Trophoblast cell (in vitro differentiated cells and primary cell): ENCODE measurements at regions not wholly inside any gene's neighbourhood (a gene's known extent, or its start where the extent isn't known, plus 50 kb on each side); places are given as distances from the start of the nearest gene placed in this dataset.

ENCODE experiments used
- DNase-seq, 2 donors: peaks; one replicate each; pipeline ENCODE4 v3.0.0-alpha.2; 2016
- H2AFZ ChIP-seq: 2 replicates; pipeline ENCODE4 v1.6.1; 2013; ENCODE audit warnings: low read length, moderate library complexity, mild to moderate bottlenecking; ENCODE audit not compliant: insufficient read depth, poor library complexity
- H2AK5ac ChIP-seq: 2 replicates; pipeline ENCODE4 v1.6.1; 2013; ENCODE audit warnings: mild to moderate bottlenecking, low read length
- H2BK120ac ChIP-seq: 2 replicates; pipeline ENCODE4 v1.6.1; 2013; ENCODE audit warnings: low read length, mild to moderate bottlenecking, moderate library complexity; ENCODE audit not compliant: insufficient read depth, poor library complexity
- H2BK12ac ChIP-seq: 2 replicates; pipeline ENCODE4 v1.6.1; 2013; ENCODE audit warnings: mild to moderate bottlenecking, low read length, moderate library complexity
- H2BK5ac ChIP-seq: 2 replicates; pipeline ENCODE4 v1.6.1; 2013; ENCODE audit warnings: low read length, low read depth, moderate library complexity, mild to moderate bottlenecking; ENCODE audit not compliant: poor library complexity
- H3K14ac ChIP-seq: 2 replicates; pipeline ENCODE4 v1.6.1; 2013; ENCODE audit warnings: mild to moderate bottlenecking, low read length
- H3K18ac ChIP-seq: 2 replicates; pipeline ENCODE4 v1.6.1; 2013; ENCODE audit warnings: mild to moderate bottlenecking, low read length
- H3K23ac ChIP-seq: 2 replicates; pipeline ENCODE4 v1.6.1; 2013; ENCODE audit warnings: low read length
- H3K27ac ChIP-seq: 2 replicates; pipeline ENCODE4 v1.5.1; 2013; ENCODE audit warnings: low read depth, mild to moderate bottlenecking, inconsistent platforms, low read length, moderate library complexity
- H3K27me3 ChIP-seq: 2 replicates; pipeline ENCODE4 v1.6.1; 2013; ENCODE audit warnings: inconsistent platforms, mild to moderate bottlenecking, low read length, moderate library complexity; ENCODE audit not compliant: insufficient read depth
- H3K36me3 ChIP-seq, 2 experiments: 1 replicate in 1 of 2; 2 replicates in 1 of 2; pipeline ENCODE4 v1.6.1; 2013; ENCODE audit warnings: low read length in 2 of 2, mild to moderate bottlenecking in 2 of 2, moderate library complexity in 1 of 2; ENCODE audit not compliant: insufficient read depth in 2 of 2, control insufficient read depth in 1 of 2
- H3K4ac ChIP-seq: 2 replicates; pipeline ENCODE4 v1.6.1; 2013; ENCODE audit warnings: low read depth, mild to moderate bottlenecking, low read length, moderate library complexity
- H3K4me1 ChIP-seq, 2 experiments: 1 replicate in 1 of 2; 2 replicates in 1 of 2; pipeline ENCODE4 v1.6.1; 2013; ENCODE audit warnings: low read length in 2 of 2, mild to moderate bottlenecking in 2 of 2, moderate library complexity in 1 of 2; ENCODE audit not compliant: insufficient read depth in 2 of 2, control insufficient read depth in 1 of 2
- H3K4me2 ChIP-seq: 2 replicates; pipeline ENCODE4 v1.6.1; 2013; ENCODE audit warnings: inconsistent platforms, mild to moderate bottlenecking, low read length, moderate library complexity
- H3K4me3 ChIP-seq: 2 replicates; pipeline ENCODE4 v1.5.1; 2013; ENCODE audit warnings: mild to moderate bottlenecking, low read depth, low read length, inconsistent platforms
- H3K79me1 ChIP-seq: one replicate; pipeline ENCODE4 v1.6.1; 2013; ENCODE audit warnings: low read length
- H3K79me2 ChIP-seq: 2 replicates; pipeline ENCODE4 v1.6.1; 2013; ENCODE audit warnings: low read length, mild to moderate bottlenecking; ENCODE audit not compliant: control insufficient read depth, insufficient read depth, poor library complexity
- H3K9ac ChIP-seq: 2 replicates; pipeline ENCODE4 v1.6.1; 2013; ENCODE audit warnings: mild to moderate bottlenecking, low read length
- H3K9me3 ChIP-seq: 2 replicates; pipeline ENCODE4 v1.6.1; 2013; ENCODE audit warnings: low read depth, mild to moderate bottlenecking, control low read depth, inconsistent platforms, low read length; ENCODE audit not compliant: insufficient read depth
- H4K12ac ChIP-seq: 2 replicates; pipeline ENCODE4 v1.6.1; 2013; ENCODE audit warnings: low read depth, mild to moderate bottlenecking, low read length, moderate library complexity
- H4K8ac ChIP-seq: 2 replicates; pipeline ENCODE4 v1.6.1; 2013; ENCODE audit warnings: low read depth, mild to moderate bottlenecking, low read length, moderate library complexity
- H4K91ac ChIP-seq: one replicate; pipeline ENCODE4 v1.6.1; 2013; ENCODE audit warnings: low read depth, mild to moderate bottlenecking, low read length, moderate library complexity
- WGBS: extraction: QIAGEN DNeasy Blood & Tissue Kit; methylation state at CpG from one replicate; pipeline ENCODE4 v1.1.7; 2013; ENCODE audit warnings: missing lambda C conversion rate; ENCODE audit not compliant: insufficient read length, insufficient coverage; ENCODE audit errors: extremely low coverage; 5-methylcytosine and 5-hydroxymethylcytosine counted together

GRCh38 chr16:11478431-11479119 lies 108.1 kb downstream of the LITAF start:
- Histone ChIP-seq H2AFZ (no peak overlapping the region), H3K4ac (no peak overlapping the region)
- no CpG with 5 or more reads among the region's 17 CpGs for WGBS

GRCh38 chr16:11479916-11480315 lies 106.8 kb downstream of the LITAF start:
- no peak overlapping the region for H3K4me3 ChIP-seq
- H4K8ac ChIP-seq: no peak overlapping the region
- H3K14ac ChIP-seq: no peak overlapping the region
- H3K9ac ChIP-seq: peak overlapping the region; percentile 41
- peaks cover 5% of the 10 kb centered on the region for H3K9me3 ChIP-seq
- H3K23ac ChIP-seq: no peak overlapping the region
- H2AK5ac ChIP-seq: no peak overlapping the region
- no peaks in the 10 kb centered on the region for H3K27me3 ChIP-seq
- H2BK5ac ChIP-seq: no peak overlapping the region
- no peak overlapping the region for H3K27ac ChIP-seq
- H3K4me1 ChIP-seq: no peaks in the 10 kb centered on the region
- no peak overlapping the region for H2AFZ ChIP-seq
- H3K18ac ChIP-seq: no peak overlapping the region
- H2BK120ac ChIP-seq: no peak overlapping the region
- no CpG with 5 or more reads among the region's 4 CpGs for WGBS
- no peak overlapping the region for H2BK12ac ChIP-seq
- H4K91ac ChIP-seq: no peak overlapping the region
- H3K79me2 ChIP-seq: no peaks in the 10 kb centered on the region
- H3K36me3 ChIP-seq: no peaks in the 10 kb centered on the region
- no peak overlapping the region for H4K12ac ChIP-seq
- no peak for DNase-seq
- H3K4me2 ChIP-seq: no peak overlapping the region
- no peak overlapping the region for H3K4ac ChIP-seq
- H3K79me1 ChIP-seq: no peaks in the 10 kb centered on the region

More at GRCh38 chr16:11478431-11479119, 108.1 kb downstream of the LITAF start:
- Histone ChIP-seq H3K4me2 (no peak overlapping the region), H3K14ac (no peak overlapping the region), H3K27me3 (no peaks in the 10 kb centered on the region), H3K23ac (no peak overlapping the region), H2BK120ac (no peak overlapping the region), H3K79me2 (no peaks in the 10 kb centered on the region), H3K79me1 (no peaks in the 10 kb centered on the region), H2BK5ac (no peak overlapping the region), H4K91ac (no peak overlapping the region), H3K36me3 (no peaks in the 10 kb centered on the region), H4K8ac (no peak overlapping the region), H3K9ac (no peak overlapping the region), H2BK12ac (no peak overlapping the region), H3K18ac (no peak overlapping the region), H3K4me3 (no peak overlapping the region), H2AK5ac (no peak overlapping the region), H4K12ac (no peak overlapping the region), H3K4me1 (no peaks in the 10 kb centered on the region), H3K9me3 (no peaks in the 10 kb centered on the region), H3K27ac (no peak overlapping the region)
- no peak for DNase-seq

GRCh38 chr16:11480634-11481033 lies 106.1 kb downstream of the LITAF start:
- Histone ChIP-seq H3K9ac (no peak overlapping the region), H3K4ac (no peak overlapping the region), H3K27me3 (no peaks in the 10 kb centered on the region), H2AFZ (no peak overlapping the region), H3K4me2 (no peak overlapping the region), H2BK120ac (no peak overlapping the region), H3K4me3 (no peak overlapping the region), H3K4me1 (no peaks in the 10 kb centered on the region), H3K79me2 (no peaks in the 10 kb centered on the region), H3K27ac (no peak overlapping the region), H4K91ac (no peak overlapping the region), H3K18ac (no peak overlapping the region), H3K36me3 (no peaks in the 10 kb centered on the region), H4K8ac (no peak overlapping the region), H2BK5ac (no peak overlapping the region), H4K12ac (no peak overlapping the region), H3K9me3 (peaks cover 7% of the 10 kb centered on the region), H2AK5ac (no peak overlapping the region), H3K14ac (no peak overlapping the region), H3K79me1 (no peaks in the 10 kb centered on the region), H2BK12ac (no peak overlapping the region), H3K23ac (no peak overlapping the region)
- no peak for DNase-seq
- no CpG with 5 or more reads among the region's 5 CpGs for WGBS

GRCh38 chr16:11481987-11482386 lies 104.7 kb downstream of the LITAF start:
- Histone ChIP-seq H3K4me1 (no peaks in the 10 kb centered on the region), H3K79me2 (no peaks in the 10 kb centered on the region), H4K91ac (no peak overlapping the region), H3K4ac (no peak overlapping the region), H4K12ac (no peak overlapping the region), H2BK12ac (no peak overlapping the region), H3K4me3 (no peak overlapping the region), H3K4me2 (no peak overlapping the region), H3K23ac (no peak overlapping the region), H3K9ac (no peak overlapping the region), H3K18ac (no peak overlapping the region), H2BK5ac (no peak overlapping the region), H3K27ac (no peak overlapping the region), H3K36me3 (no peaks in the 10 kb centered on the region), H4K8ac (no peak overlapping the region), H3K9me3 (peaks cover 7% of the 10 kb centered on the region), H3K79me1 (no peaks in the 10 kb centered on the region), H3K14ac (no peak overlapping the region), H3K27me3 (no peaks in the 10 kb centered on the region), H2AFZ (no peak overlapping the region), H2AK5ac (no peak overlapping the region), H2BK120ac (no peak overlapping the region)
- DNase-seq: no peak
- WGBS: no CpG with 5 or more reads among the region's 4 CpGs
